ENCODE measurements at regions not wholly inside any gene's neighbourhood (a gene's known extent, or its start where the extent isn't known, plus 50 kb on each side); places are given as distances from the start of the nearest gene placed in this dataset.

DNA sequence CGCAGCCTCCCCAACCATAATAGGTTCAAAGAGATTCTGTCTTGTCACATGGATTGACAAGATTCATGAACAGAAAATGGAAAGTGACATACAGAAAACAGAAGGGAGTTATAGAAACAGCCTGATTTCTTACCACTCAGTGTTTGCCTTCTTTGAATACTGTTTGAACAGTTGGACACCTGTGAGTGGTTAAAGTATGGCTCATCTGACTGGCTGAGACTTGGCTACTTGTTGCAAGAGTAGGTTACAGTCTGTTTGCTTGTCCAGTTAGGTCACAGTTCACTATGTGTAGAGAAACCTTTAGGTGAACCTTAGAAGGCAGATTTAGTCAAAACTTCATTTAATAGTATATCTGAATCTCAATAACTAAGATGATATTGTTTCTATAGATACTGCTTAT lies 1003.9 kb upstream of the EPHA6 start:
- Histone ChIP-seq H4K20me1 (ENCODE audit: insufficient read depth) (no peaks in the 10 kb centered on the region), H3K27ac (ENCODE audit: low read length) (no peak overlapping the region), H3K9me3 (ENCODE audit: low read length) (no peaks in the 10 kb centered on the region), H3K9me2 (ENCODE audit: insufficient read depth, low read length) (no peaks in the 10 kb centered on the region), H3F3A (ENCODE audit: insufficient read depth, low read length, poor library complexity, severe bottlenecking) (no peaks in the 10 kb centered on the region), H3K27me3 (ENCODE audit: insufficient read depth, low read depth, low read length) (no peaks in the 10 kb centered on the region), H3K79me2 (replicated peaks; ENCODE audit: insufficient read depth, low read length) (no peaks in the 10 kb centered on the region), H3K9ac (ENCODE audit: low read length) (no peak overlapping the region), H3K36me3 (ENCODE audit: insufficient read depth, low read length) (no peaks in the 10 kb centered on the region), H3K4me3 (ENCODE audit: low read length) (no peak overlapping the region), H3K4me2 (ENCODE audit: low read length) (no peak overlapping the region), H2AFZ (ENCODE audit: low read depth, low read length) (no peak overlapping the region)
- TF ChIP-seq MXI1 (conservative IDR thresholded peaks at IDR 0.05; ENCODE audit: poor library complexity, severe bottlenecking) (no peak), RAD21 (conservative IDR thresholded peaks at IDR 0.05) (no peak), SMC3 (conservative IDR thresholded peaks at IDR 0.05; ENCODE audit: poor library complexity) (no peak), EP300 (conservative IDR thresholded peaks at IDR 0.05; ENCODE audit: poor library complexity, severe bottlenecking) (no peak), EZH2 (IDR thresholded peaks at IDR 0.05; ENCODE audit: borderline replicate concordance, insufficient read depth, low read length, poor library complexity, severe bottlenecking) (no peak), CTCF (IDR thresholded peaks at IDR 0.05; ENCODE audit: poor library complexity, severe bottlenecking) (no peak), POLR2AphosphoS5 (IDR thresholded peaks at IDR 0.05) (no peak), TAF1 (IDR thresholded peaks at IDR 0.05; ENCODE audit: low read depth) (no peak)
- TF ChIP-seq, protein P1, sequence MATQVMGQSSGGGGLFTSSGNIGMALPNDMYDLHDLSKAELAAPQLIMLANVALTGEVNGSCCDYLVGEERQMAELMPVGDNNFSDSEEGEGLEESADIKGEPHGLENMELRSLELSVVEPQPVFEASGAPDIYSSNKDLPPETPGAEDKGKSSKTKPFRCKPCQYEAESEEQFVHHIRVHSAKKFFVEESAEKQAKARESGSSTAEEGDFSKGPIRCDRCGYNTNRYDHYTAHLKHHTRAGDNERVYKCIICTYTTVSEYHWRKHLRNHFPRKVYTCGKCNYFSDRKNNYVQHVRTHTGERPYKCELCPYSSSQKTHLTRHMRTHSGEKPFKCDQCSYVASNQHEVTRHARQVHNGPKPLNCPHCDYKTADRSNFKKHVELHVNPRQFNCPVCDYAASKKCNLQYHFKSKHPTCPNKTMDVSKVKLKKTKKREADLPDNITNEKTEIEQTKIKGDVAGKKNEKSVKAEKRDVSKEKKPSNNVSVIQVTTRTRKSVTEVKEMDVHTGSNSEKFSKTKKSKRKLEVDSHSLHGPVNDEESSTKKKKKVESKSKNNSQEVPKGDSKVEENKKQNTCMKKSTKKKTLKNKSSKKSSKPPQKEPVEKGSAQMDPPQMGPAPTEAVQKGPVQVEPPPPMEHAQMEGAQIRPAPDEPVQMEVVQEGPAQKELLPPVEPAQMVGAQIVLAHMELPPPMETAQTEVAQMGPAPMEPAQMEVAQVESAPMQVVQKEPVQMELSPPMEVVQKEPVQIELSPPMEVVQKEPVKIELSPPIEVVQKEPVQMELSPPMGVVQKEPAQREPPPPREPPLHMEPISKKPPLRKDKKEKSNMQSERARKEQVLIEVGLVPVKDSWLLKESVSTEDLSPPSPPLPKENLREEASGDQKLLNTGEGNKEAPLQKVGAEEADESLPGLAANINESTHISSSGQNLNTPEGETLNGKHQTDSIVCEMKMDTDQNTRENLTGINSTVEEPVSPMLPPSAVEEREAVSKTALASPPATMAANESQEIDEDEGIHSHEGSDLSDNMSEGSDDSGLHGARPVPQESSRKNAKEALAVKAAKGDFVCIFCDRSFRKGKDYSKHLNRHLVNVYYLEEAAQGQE (IDR thresholded peaks at IDR 0.05; ENCODE audit: borderline replicate concordance), result no peak

DNA sequence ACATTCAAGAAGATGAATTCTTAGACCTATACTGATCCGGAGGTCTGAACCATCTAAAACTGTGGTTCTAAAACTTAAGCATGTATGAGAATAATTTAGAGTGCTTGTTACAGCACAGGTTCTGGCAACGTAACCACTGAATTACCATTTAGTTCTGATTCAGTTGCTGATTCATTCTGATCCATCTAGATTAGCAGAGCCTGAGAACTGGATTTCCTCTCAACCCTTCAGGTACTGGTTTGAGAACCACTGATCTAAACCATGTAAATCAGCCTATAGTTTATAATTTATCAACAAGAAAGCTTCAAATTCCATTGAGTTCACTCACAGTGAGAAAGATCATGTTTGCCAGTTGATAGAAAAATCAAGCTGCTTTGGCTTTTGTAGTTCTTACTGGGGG lies 1001.1 kb upstream of the EPHA6 start:
- H3K4me2 ChIP-seq (ENCODE audit: low read length), result no peak overlapping the region
- H3K27me3 ChIP-seq (ENCODE audit: insufficient read depth, low read depth, low read length), result no peaks in the 10 kb centered on the region
- no peaks in the 10 kb centered on the region for H3K9me2 ChIP-seq (ENCODE audit: insufficient read depth, low read length)
- TF ChIP-seq MXI1 (conservative IDR thresholded peaks at IDR 0.05; ENCODE audit: poor library complexity, severe bottlenecking) (no peak), RAD21 (conservative IDR thresholded peaks at IDR 0.05) (no peak), POLR2AphosphoS5 (IDR thresholded peaks at IDR 0.05) (no peak), EP300 (conservative IDR thresholded peaks at IDR 0.05; ENCODE audit: poor library complexity, severe bottlenecking) (no peak), EZH2 (IDR thresholded peaks at IDR 0.05; ENCODE audit: borderline replicate concordance, insufficient read depth, low read length, poor library complexity, severe bottlenecking) (no peak), SMC3 (conservative IDR thresholded peaks at IDR 0.05; ENCODE audit: poor library complexity) (no peak), CTCF (IDR thresholded peaks at IDR 0.05; ENCODE audit: poor library complexity, severe bottlenecking) (no peak), TAF1 (IDR thresholded peaks at IDR 0.05; ENCODE audit: low read depth) (no peak)
- TF ChIP-seq, protein P1 (IDR thresholded peaks at IDR 0.05; ENCODE audit: borderline replicate concordance), result no peak
- no peaks in the 10 kb centered on the region for H3K9me3 ChIP-seq (ENCODE audit: low read length)
- H3F3A ChIP-seq (ENCODE audit: insufficient read depth, low read length, poor library complexity, severe bottlenecking), result no peaks in the 10 kb centered on the region
- H3K27ac ChIP-seq (ENCODE audit: low read length), result no peak overlapping the region
- no peaks in the 10 kb centered on the region for H3K79me2 ChIP-seq (replicated peaks; ENCODE audit: insufficient read depth, low read length)
- H3K4me3 ChIP-seq (ENCODE audit: low read length), result no peak overlapping the region
- no peaks in the 10 kb centered on the region for H3K36me3 ChIP-seq (ENCODE audit: insufficient read depth, low read length)
- no peaks in the 10 kb centered on the region for H4K20me1 ChIP-seq (ENCODE audit: insufficient read depth)
- H3K9ac ChIP-seq (ENCODE audit: low read length), result no peak overlapping the region
- H2AFZ ChIP-seq (ENCODE audit: low read depth, low read length), result no peak overlapping the region
